Right hindlimb (tissue), 1 donor: ENCODE measurements at regions not wholly inside any gene's neighbourhood (a gene's known extent, or its start where the extent isn't known, plus 50 kb on each side); places are given as distances from the start of the nearest gene placed in this dataset.

Experiments used
- DNase-seq: peaks from one replicate; pipeline ENCODE4 v3.0.0-alpha.2; 2018

GRCh38 chr2:6759689-6760088 lies 106.0 kb downstream of the CMPK2 start:
- DNase-seq = no peak

- DNase-seq = no peak
Measured at GRCh38 chr2:6760132-6760531, 105.6 kb downstream of the CMPK2 start.

- DNase-seq = no peak
Measured at GRCh38 chr2:6764968-6765723, 100.6 kb downstream of the CMPK2 start.

GRCh38 chr2:6769346-6769745 lies 96.4 kb downstream of the CMPK2 start:
- no peak for DNase-seq

- DNase-seq = no peak
Measured at GRCh38 chr2:6770006-6770405, 95.7 kb downstream of the CMPK2 start.

GRCh38 chr2:6771634-6772611 lies 93.8 kb downstream of the CMPK2 start:
- peak; percentile 60 for DNase-seq

GRCh38 chr2:6773007-6773693 lies 92.6 kb downstream of the CMPK2 start:
- DNase-seq = peak; percentile 72

GRCh38 chr2:6773694-6774044 lies 92.0 kb downstream of the CMPK2 start:
- no peak for DNase-seq

GRCh38 chr2:6776125-6776524 lies 89.6 kb downstream of the CMPK2 start:
- no peak for DNase-seq

- no peak for DNase-seq
Measured at GRCh38 chr2:6777626-6778025, 88.1 kb downstream of the CMPK2 start.

GRCh38 chr2:6780765-6781274 lies 84.9 kb downstream of the CMPK2 start:
- DNase-seq = peak; percentile 88

GRCh38 chr2:6782517-6783237 lies 83.0 kb downstream of the CMPK2 start:
- DNase-seq = no peak

GRCh38 chr2:6783238-6783614 lies 82.5 kb downstream of the CMPK2 start:
- no peak for DNase-seq

- no peak for DNase-seq
Measured at GRCh38 chr2:6784291-6784690, 81.4 kb downstream of the CMPK2 start.

- no peak for DNase-seq
Measured at GRCh38 chr2:6785493-6785892, 80.2 kb downstream of the CMPK2 start.

GRCh38 chr2:6787376-6787775 lies 78.3 kb downstream of the CMPK2 start:
- DNase-seq = no peak

GRCh38 chr2:6788614-6789013 lies 77.1 kb downstream of the CMPK2 start:
- no peak for DNase-seq

GRCh38 chr2:6789559-6790138 lies 76.1 kb downstream of the CMPK2 start:
- DNase-seq = no peak

GRCh38 chr2:6791682-6792081 lies 74.0 kb downstream of the CMPK2 start:
- no peak for DNase-seq

- no peak for DNase-seq
Measured at GRCh38 chr2:6792883-6793282, 72.8 kb downstream of the CMPK2 start.

- DNase-seq = no peak
Measured at GRCh38 chr2:6793371-6793770, 72.3 kb downstream of the CMPK2 start.

- DNase-seq = no peak
Measured at GRCh38 chr2:6793913-6794312, 71.8 kb downstream of the CMPK2 start.
